GM18861 (cell line): ENCODE measurements at regions not wholly inside any gene's neighbourhood (a gene's known extent, or its start where the extent isn't known, plus 50 kb on each side); places are given as distances from the start of the nearest gene placed in this dataset.

Source experiments
- ATAC-seq: cut with Tn5 transposase; IDR thresholded peaks from one replicate; pipeline ENCODE4 v1.9.1; 2021; ENCODE audit not compliant: unreplicated experiment

GRCh38 chr3:193780397-193780796 is 187.4 kb downstream of the OPA1 start:
- no peak for ATAC-seq

GRCh38 chr3:193780810-193781478 is 187.9 kb downstream of the OPA1 start:
- ATAC-seq = no peak

GRCh38 chr3:193782276-193782647 is 189.3 kb downstream of the OPA1 start:
- no peak for ATAC-seq

- ATAC-seq = no peak
These were observed 189.7 kb downstream of the OPA1 start for GRCh38 chr3:193782747-193783146.

GRCh38 chr3:193783166-193783896 is 190.3 kb downstream of the OPA1 start:
- ATAC-seq = no peak

- ATAC-seq = no peak
These were observed 191.8 kb downstream of the OPA1 start for GRCh38 chr3:193784822-193785221.

- no peak for ATAC-seq
These were observed 194.5 kb downstream of the OPA1 start for GRCh38 chr3:193787496-193787870.

GRCh38 chr3:193788189-193788991 is 195.4 kb downstream of the OPA1 start:
- no peak for ATAC-seq

- no peak for ATAC-seq
These were observed 196.4 kb downstream of the OPA1 start for GRCh38 chr3:193789455-193789854.

GRCh38 chr3:193790086-193790990 is 197.3 kb downstream of the OPA1 start:
- no peak for ATAC-seq

- ATAC-seq = no peak
These were observed 198.3 kb downstream of the OPA1 start for GRCh38 chr3:193791041-193792032.

GRCh38 chr3:193793123-193793522 is 200.1 kb downstream of the OPA1 start:
- no peak for ATAC-seq

- ATAC-seq = no peak
These were observed 201.2 kb downstream of the OPA1 start for GRCh38 chr3:193794002-193794881.

GRCh38 chr3:193795062-193795690 is 202.2 kb downstream of the OPA1 start:
- ATAC-seq = no peak

GRCh38 chr3:193796089-193796488 is 203.1 kb downstream of the OPA1 start:
- ATAC-seq = no peak

GRCh38 chr3:193797566-193797965 is 204.6 kb downstream of the OPA1 start:
- no peak for ATAC-seq

GRCh38 chr3:193798051-193798450 is 205.0 kb downstream of the OPA1 start:
- no peak for ATAC-seq
